ENCODE measurements at regions not wholly inside any gene's neighbourhood (a gene's known extent, or its start where the extent isn't known, plus 50 kb on each side); places are given as distances from the start of the nearest gene placed in this dataset.
"Not testable (repeated sequence)": the region's sequence is repeated elsewhere in the genome, so short reads cannot be mapped to it uniquely, and the experiment has no call there.

DNA sequence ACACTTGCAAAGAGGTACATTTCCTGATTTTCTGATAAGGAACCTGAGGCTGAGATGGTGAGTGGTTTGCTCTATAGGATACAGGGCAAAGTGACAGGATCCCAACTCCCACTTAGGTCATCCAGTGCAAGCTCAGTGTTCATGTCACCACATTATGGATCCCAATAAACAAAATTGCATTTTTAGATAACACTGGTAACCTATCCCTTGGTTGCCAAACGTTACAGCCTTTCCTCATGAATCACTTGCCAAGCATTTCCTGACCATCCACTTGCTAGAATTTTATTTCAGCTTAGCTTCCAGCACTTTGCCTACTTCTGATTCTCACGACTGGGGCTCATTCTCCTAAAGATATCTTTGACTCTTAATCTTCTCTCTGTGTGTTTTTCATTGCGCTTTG lies 131.4 kb upstream of the ODAD2 start:
- no peak for DNase-seq

- no peak for DNase-seq
These were observed 129.0 kb upstream of the ODAD2 start for GRCh38 chr10:28127881-28128280.

GRCh38 chr10:28125701-28126100 lies 126.8 kb upstream of the ODAD2 start:
- no peak for DNase-seq

- no peak for DNase-seq
These were observed 121.9 kb upstream of the ODAD2 start for GRCh38 chr10:28120795-28121194.

GRCh38 chr10:28120043-28120749 lies 121.3 kb upstream of the ODAD2 start:
- no peak for DNase-seq

DNA sequence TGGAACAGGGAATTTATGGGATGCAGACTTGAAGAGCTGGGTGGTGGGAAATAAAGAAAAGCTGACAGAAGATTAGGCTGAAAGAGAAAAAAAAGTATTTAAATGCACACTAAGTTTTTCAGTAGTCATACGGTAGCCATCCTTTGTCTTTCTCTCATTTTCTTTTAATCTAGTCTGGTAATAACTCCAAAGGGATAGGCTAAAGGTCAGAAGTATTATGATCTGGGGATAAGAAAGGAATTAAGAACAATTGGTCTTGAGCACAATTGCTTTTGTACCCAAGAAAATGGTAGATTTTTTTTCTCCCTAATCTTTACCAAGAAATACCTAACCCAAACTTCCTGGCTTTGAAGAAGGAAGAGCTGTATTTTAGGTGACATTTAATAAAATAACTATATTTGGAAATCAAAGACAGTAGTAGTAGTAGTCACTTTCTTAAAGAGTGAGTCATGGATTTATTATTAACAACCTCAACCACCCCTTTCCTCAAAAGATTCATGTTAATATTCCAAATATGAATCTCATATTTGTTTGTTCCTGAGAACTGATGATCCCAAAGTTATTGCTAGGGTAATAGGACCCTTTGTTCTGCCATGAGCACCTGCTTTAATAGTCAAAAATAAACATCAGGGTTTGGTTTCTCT lies 120.2 kb upstream of the ODAD2 start:
- DNase-seq = no peak

DNA sequence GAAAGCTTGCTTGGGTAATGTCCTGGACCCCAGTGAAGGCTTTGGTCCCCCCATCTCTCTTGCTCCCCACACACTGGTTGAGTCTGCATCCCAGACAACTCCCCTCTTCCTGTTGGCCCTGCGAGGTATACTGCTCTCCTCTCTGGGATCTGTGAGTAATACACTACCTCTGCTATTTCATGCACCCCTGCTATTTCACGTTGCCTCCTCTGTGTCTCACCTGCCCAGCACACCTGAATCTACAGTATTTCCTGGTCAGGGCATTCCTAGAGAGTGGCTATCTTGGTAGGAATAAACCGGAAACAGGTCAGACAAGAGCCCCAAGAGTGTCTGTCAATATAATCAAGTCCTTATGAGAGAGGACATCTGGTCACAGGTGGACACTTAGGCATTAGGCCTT lies 114.3 kb upstream of the ODAD2 start:
- no peak for DNase-seq

- no peak for DNase-seq
These were observed 112.8 kb upstream of the ODAD2 start for GRCh38 chr10:28111712-28112111.

GRCh38 chr10:28105561-28105960 lies 106.7 kb upstream of the ODAD2 start:
- DNase-seq = no peak

DNA sequence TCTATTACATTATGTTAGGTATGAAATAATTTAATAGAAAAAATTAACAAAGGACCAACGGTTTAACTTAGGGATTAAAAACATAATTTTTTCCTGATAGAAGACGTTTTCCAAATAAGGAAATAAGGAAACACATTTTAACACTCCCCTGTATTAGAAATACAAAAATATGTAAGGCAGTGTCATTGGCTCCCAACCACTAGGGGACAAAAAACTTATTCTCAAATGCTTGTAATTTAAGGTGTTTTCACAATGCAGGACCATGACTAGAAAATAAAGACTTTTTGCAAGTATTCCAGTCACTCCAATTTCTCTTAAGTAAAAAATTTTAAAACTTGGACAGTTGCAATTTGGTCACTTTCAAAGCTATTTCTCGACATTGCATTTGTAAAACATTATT lies 98.8 kb upstream of the ODAD2 start:
- DNase-seq = no peak

DNA sequence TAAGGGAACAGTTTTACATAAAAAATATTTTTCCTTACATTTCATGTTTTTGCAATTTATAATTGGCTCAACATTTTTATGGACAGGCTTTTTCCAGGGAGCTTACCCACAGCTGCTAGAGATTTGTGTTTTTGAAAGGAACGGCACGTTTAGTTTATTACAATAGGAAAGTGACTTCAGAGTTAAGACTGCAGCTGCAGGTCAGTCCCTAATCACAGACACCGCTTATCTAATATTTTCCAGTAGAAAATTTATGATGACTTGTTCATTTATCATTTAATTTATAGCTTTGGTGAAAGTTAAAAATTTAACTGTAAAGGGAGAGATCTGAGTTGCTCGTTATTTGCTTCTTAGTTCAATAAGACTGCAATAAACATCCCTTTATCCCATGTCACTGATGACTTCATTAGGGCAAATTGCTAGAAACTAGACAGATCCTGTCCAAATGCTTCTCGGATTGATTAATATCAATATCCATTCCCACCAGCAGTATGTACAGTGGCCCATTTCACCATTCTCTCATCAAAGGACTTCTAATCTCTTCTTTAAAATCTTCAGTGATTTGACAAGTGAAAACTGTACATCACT lies 97.0 kb upstream of the ODAD2 start:
- DNase-seq = no peak

DNA sequence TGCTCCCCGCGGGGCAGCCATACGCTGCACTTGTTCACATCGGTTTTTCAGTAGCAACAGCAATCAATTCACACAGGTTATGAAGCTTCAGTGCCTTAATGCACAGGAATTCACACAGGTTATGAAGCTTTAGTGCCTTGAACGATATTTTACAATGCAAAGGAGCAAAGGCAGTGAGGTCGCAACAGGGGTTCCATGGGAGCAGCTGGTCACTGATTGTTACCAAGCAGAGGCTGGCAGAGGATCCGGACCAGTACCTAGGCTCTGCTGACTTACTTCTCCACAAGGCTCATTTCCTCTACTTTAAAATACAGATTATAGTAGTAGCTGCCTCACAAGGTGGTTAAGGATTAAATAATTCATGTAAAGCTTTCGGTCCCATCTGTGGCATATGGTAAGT lies 95.2 kb upstream of the ODAD2 start:
- no peak for DNase-seq

DNA sequence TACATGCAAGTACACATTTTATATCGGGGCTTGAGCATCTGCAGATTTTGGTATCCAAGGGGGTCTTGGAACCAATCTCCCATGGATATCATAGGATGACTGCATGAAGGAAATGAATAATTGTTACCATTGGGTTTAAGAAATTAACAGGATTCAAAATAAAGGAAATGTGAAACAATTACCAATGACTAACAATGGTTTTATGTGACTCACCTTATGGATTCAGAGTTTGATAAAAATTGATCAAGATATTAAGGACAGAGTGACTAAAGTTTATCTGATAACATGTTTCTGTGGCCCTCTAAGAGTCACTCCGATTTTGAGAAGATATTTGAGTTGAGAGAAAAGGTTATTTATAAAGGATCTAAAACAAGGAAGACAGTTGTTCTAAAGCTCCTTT lies 93.0 kb upstream of the ODAD2 start:
- no peak for DNase-seq

DNA sequence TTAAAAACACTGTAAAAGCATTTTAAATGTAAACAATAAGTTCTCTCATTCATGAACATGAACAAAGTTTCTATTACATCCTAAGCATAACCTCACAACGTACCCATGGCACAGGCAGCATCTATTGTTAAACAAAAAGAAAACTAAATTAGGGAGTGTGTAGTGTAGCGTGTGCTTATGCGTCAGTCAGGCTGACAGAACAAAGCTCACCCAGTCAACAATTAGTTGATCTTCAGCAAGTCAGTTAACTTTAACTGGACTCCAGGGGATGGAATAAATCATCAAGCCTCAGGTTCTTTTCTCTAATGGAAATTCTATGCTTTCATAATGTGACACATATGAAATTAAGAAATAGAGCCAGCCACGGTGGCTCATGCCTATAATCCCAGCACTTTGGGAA lies 91.6 kb upstream of the ODAD2 start:
- no peak for DNase-seq

- DNase-seq = peak; percentile 22
These were observed 90.6 kb upstream of the ODAD2 start for GRCh38 chr10:28089467-28089866.

GRCh38 chr10:28087661-28088351 lies 88.9 kb upstream of the ODAD2 start:
- DNase-seq = no peak

GRCh38 chr10:28085760-28086159 lies 86.9 kb upstream of the ODAD2 start:
- DNase-seq = not testable (repeated sequence)

- DNase-seq = no peak
These were observed 84.0 kb upstream of the ODAD2 start for GRCh38 chr10:28082885-28083284.

- no peak for DNase-seq
These were observed 83.4 kb upstream of the ODAD2 start for GRCh38 chr10:28082316-28082715.

DNA sequence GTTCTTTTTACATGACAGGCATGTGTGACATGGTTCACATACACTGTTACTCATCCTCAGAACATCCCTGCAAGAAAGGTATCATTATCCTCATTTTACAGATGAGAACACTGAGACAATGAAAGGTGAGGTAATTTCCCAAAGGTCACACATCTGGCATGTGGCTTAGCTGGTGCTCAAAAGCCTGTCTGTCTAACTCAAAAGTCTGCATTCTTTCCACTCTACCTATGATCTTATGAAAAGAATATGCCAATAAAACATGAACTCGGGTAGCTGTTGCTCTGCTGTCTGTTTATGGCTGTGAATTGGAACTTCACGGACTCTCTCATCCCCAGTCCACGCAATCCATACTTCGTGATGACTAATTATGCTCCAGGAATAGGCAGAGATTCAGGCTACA lies 79.0 kb upstream of the ODAD2 start:
- DNase-seq = no peak

- DNase-seq = no peak
These were observed 76.5 kb upstream of the ODAD2 start for GRCh38 chr10:28075424-28075823.

DNA sequence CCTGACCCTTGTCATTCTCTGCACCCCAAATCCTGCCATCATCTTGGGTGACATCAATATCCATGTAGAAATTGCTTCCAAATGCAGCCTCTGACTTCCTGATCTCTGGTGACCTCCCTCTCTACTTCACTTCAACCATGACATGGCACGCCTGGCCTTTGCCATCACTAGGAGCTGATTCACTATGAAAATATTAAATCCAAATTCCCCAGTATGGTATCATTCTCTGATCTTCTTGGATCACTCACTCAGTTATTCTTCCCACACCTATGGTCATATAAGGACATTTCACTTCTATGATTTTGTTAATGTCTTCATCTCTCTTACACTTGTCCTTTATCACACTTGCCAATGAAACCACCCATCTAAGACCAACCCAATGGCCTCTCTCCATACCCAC lies 73.7 kb upstream of the ODAD2 start:
- no peak for DNase-seq

GRCh38 chr10:28060031-28060607 lies 61.2 kb upstream of the ODAD2 start:
- DNase-seq = no peak

DNA sequence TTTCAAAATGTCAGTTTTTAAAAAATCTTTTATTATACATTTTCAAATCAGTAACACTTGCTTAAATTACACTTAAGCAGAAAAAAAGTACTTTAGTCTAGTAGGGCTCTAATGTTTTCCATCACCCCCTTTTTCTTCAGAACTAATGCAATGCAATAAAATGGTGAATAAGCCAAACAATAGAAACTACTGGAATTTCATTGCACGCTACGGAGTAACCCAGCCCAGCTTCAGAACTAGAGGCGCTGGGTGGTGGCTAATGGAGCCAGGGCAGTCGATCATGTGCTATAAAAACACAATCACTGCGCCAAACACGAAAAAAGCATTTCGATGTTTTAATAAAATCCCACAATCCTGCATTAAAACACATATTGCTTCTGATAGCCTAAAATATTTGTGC lies 59.9 kb upstream of the ODAD2 start:
- no peak for DNase-seq
